GM12873 (cell line): ENCODE measurements at regions not wholly inside any gene's neighbourhood (a gene's known extent, or its start where the extent isn't known, plus 50 kb on each side); places are given as distances from the start of the nearest gene placed in this dataset.

Experiments used
- CTCF ChIP-seq: IDR thresholded peaks from 2 replicates; pipeline ENCODE4 v1.5.1; 2012; ENCODE audit warnings: low read depth, mild to moderate bottlenecking, moderate library complexity, low read length, control low read depth; ENCODE audit not compliant: insufficient read depth; ENCODE audit errors: missing control alignments

GRCh38 chr2:117536139-117536538 is 278.4 kb upstream of the DDX18 start:
- TF ChIP-seq CTCF: peak; percentile 48

GRCh38 chr2:117537032-117537431 is 277.5 kb upstream of the DDX18 start:
- peak; percentile 13 for TF ChIP-seq CTCF

DNA sequence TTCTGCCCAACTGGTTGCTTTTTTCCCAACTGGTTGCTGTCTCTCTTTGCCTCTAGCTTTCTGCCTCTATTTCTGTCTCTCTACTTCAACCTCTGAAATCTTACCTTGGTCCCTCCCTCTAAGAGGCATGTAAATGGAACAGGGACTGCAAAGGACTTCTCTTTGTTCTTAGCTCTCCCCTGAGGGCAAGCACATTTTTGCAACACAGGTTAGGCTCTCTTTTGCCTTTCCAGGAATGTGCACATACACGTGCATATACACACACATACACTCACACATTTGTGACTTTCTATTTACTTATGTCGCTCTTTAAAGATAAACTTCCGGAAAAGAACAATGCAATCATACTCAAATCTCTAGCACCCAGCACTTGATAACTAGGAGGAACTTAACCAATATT is 262.6 kb upstream of the DDX18 start:
- no peak for TF ChIP-seq CTCF

DNA sequence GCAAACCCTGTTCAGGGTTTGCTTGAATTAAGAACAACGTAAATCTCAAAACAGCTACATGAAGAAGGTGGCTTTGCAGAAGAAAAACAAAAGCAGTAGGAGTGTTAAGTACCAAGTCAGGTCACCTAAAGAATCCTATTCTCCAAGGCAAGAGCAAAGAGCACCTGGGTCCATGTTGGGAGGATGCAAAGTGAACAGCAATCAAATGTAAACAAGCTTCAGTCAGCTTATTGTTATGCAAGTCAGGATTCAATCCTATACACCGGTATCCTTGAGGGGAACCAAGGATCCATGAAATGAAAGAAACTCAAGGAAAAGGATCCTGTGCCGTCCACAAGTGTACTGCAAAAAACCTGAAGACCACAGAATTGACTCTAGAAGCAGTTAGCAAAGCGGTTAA is 261.0 kb upstream of the DDX18 start:
- TF ChIP-seq CTCF: no peak

- no peak for TF ChIP-seq CTCF
These were observed 258.5 kb upstream of the DDX18 start for GRCh38 chr2:117555965-117556364.

DNA sequence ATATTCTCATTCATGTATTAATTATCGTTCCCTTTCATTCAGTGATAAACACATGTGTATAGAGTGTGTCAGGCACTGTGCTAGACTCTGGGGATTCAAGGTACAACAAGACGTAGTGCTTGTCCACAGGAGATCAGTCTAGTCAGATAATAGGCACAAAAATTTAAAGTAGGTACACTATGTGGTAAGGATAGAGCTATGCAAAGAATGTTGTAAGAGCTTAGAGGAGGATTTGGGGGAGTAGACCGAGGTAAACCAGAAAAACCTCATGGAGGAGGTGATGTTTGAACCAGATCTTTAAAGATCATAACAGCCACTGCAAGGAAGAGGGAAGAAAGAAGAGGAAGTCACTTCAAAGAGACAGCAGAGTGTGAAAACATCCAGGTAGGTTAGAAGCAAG is 256.9 kb upstream of the DDX18 start:
- TF ChIP-seq CTCF: no peak

- no peak for TF ChIP-seq CTCF
These were observed 251.8 kb upstream of the DDX18 start for GRCh38 chr2:117562654-117563053.

DNA sequence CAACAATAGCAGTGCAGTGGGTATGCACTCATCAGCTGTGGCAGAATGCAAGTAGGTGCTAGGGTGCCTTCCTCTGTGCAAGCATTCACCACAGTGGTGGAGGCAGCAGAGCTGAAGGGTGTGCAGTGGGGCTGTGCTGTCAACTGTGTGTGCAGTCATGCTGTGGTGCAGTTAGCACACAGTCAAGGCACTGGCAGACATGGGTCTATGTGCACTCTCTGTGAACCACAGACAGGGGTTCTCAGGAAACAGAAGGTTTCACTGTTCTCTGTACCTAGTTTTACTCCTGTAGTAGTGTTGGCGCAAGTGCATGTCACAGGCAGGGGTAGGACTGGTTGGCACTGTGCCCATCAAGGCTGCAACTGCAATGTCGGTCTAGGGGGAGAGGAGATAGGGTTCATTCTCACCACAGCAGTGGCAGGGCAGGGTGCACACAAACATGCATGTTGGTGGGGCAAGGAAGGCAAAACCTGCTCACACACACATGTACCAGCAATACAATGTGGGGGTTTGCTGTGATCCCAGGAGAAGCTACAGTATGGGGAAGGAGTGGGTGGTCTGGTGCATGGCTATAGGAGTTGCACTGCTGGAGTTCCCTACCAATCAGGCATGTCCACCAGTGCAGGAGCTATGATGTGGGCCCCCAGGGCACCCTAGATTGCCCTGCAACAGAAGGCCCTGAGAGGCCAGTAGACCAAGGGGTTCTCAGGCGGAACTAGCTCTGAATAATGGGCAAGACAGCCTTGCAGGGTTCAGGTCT is 242.7 kb upstream of the DDX18 start:
- no peak for TF ChIP-seq CTCF
